ENCODE measurements at regions not wholly inside any gene's neighbourhood (a gene's known extent, or its start where the extent isn't known, plus 50 kb on each side); places are given as distances from the start of the nearest gene placed in this dataset.

DNA sequence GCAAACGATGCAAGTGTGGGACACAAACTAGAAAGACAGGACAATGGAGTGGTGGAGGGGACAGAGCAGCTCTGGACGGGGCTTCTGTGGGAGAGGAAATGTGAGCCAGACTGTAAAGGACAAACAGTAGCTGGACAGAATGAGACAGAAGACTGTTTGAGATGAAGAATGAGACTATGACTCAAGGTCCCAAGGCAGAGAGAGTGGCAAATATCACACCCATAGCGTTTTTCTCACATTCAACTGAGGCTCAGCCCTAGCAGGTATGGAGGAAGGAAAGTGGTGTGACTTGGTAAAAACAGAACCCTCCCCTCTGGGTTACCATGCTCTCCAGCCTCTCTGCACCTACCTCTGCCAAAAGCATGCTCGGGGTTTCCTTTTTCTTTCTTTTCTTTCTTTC lies 96.5 kb downstream of the RPL27A start:
- Histone ChIP-seq H3K9me3 (ENCODE audit: low read depth) (no peaks in the 10 kb centered on the region), H3K4me3 (no peak overlapping the region), H3K36me3 (replicated peaks; ENCODE audit: insufficient read depth, low read depth) (no peaks in the 10 kb centered on the region), H3K4me1 (ENCODE audit: insufficient read depth) (peaks cover 13% of the 10 kb centered on the region), H2AFZ (no peak overlapping the region), H3K27me3 (no peaks in the 10 kb centered on the region), H3K79me2 (peaks cover 39% of the 10 kb centered on the region), H3K4me2 (no peak overlapping the region), H3K27ac (peak overlapping the region; percentile 54), H3K9me2 (replicated peaks; ENCODE audit: insufficient read depth) (no peaks in the 10 kb centered on the region), H4K20me1 (ENCODE audit: insufficient read depth, poor library complexity, severe bottlenecking) (no peaks in the 10 kb centered on the region)
- no peak for TF ChIP-seq EZH2 (IDR thresholded peaks at IDR 0.05; ENCODE audit: borderline replicate concordance)
- no peak for TF ChIP-seq EZH2phosphoT487 (IDR thresholded peaks at IDR 0.05; ENCODE audit: low read depth, severe bottlenecking, unreplicated experiment)
- TF ChIP-seq CTCF (IDR thresholded peaks at IDR 0.05; ENCODE audit: poor library complexity), result no peak
- WGBS (ENCODE audit: low lambda C conversion rate, missing lambda C conversion rate), result 70% methylated on average over 4 of the region's 4 CpGs
- no peak for DNase-seq (ENCODE audit: low spot score)

GRCh38 chr11:8779732-8780131 lies 97.1 kb downstream of the RPL27A start:
- no peaks in the 10 kb centered on the region for H3K9me2 ChIP-seq (replicated peaks; ENCODE audit: insufficient read depth)
- peaks cover 39% of the 10 kb centered on the region for H3K79me2 ChIP-seq
- no peaks in the 10 kb centered on the region for H3K27me3 ChIP-seq
- WGBS (ENCODE audit: low lambda C conversion rate, missing lambda C conversion rate), result 96% methylated on average over 10 of the region's 10 CpGs
- H3K4me2 ChIP-seq, result no peak overlapping the region
- DNase-seq (ENCODE audit: low spot score), result no peak
- H3K36me3 ChIP-seq (replicated peaks; ENCODE audit: insufficient read depth, low read depth), result no peaks in the 10 kb centered on the region
- H3K27ac ChIP-seq, result no peak overlapping the region
- no peak overlapping the region for H2AFZ ChIP-seq
- H3K4me1 ChIP-seq (ENCODE audit: insufficient read depth), result peaks cover 10% of the 10 kb centered on the region
- TF ChIP-seq EZH2 (IDR thresholded peaks at IDR 0.05; ENCODE audit: borderline replicate concordance) (no peak), EZH2phosphoT487 (IDR thresholded peaks at IDR 0.05; ENCODE audit: low read depth, severe bottlenecking, unreplicated experiment) (no peak), CTCF (IDR thresholded peaks at IDR 0.05; ENCODE audit: poor library complexity) (no peak)
- H3K4me3 ChIP-seq, result no peak overlapping the region
- H3K9me3 ChIP-seq (ENCODE audit: low read depth), result no peaks in the 10 kb centered on the region
- H4K20me1 ChIP-seq (ENCODE audit: insufficient read depth, poor library complexity, severe bottlenecking), result no peaks in the 10 kb centered on the region

GRCh38 chr11:8784954-8785353 lies 102.4 kb downstream of the RPL27A start:
- Histone ChIP-seq H4K20me1 (ENCODE audit: insufficient read depth, poor library complexity, severe bottlenecking) (no peaks in the 10 kb centered on the region), H3K27ac (no peak overlapping the region)
- 78% methylated on average over 6 of the region's 6 CpGs for WGBS (ENCODE audit: low lambda C conversion rate, missing lambda C conversion rate)

More at GRCh38 chr11:8784954-8785353, 102.4 kb downstream of the RPL27A start:
- Histone ChIP-seq H3K9me3 (ENCODE audit: low read depth) (no peaks in the 10 kb centered on the region), H3K27me3 (no peaks in the 10 kb centered on the region), H2AFZ (no peak overlapping the region), H3K4me2 (no peak overlapping the region), H3K36me3 (replicated peaks; ENCODE audit: insufficient read depth, low read depth) (no peaks in the 10 kb centered on the region), H3K9me2 (replicated peaks; ENCODE audit: insufficient read depth) (no peaks in the 10 kb centered on the region), H3K79me2 (peaks cover 53% of the 10 kb centered on the region), H3K4me3 (no peak overlapping the region), H3K4me1 (ENCODE audit: insufficient read depth) (no peaks in the 10 kb centered on the region)
- TF ChIP-seq CTCF (IDR thresholded peaks at IDR 0.05; ENCODE audit: poor library complexity) (no peak), EZH2phosphoT487 (IDR thresholded peaks at IDR 0.05; ENCODE audit: low read depth, severe bottlenecking, unreplicated experiment) (no peak)
- DNase-seq (ENCODE audit: low spot score), result no peak

Data from hepatocyte (in vitro differentiated cells).